WTC11 (cell line): ENCODE measurements at regions not wholly inside any gene's neighbourhood (a gene's known extent, or its start where the extent isn't known, plus 50 kb on each side); places are given as distances from the start of the nearest gene placed in this dataset.

Experiments
- ATAC-seq: fragments of 200-7000 bp; cut with Tn5 transposase; 2 replicates; pipeline ENCODE4 v1.10.0; 2021; ENCODE audit warnings: mild to moderate bottlenecking, moderate library complexity
- CTCF ChIA-PET: fragments of 300-600 bp; sonication (Branson Sonifier 250); formaldehyde crosslinking; loops from one replicate; lab custom pipeline; 2021; ENCODE audit warnings: antibody characterized with exemption; lab: Charles Lee
- POLR2A ChIA-PET: fragments of 350-600 bp; sonication (Branson Sonifier 250); formaldehyde crosslinking; loops from one replicate; lab custom pipeline; 2021; ENCODE audit warnings: antibody characterized with exemption; lab: Charles Lee
- DNase-seq: peaks from one replicate; pipeline ENCODE4 v3.0.0; 2021; ENCODE audit warnings: low spot score
- H3K27ac Mint-ChIP-seq: 2 replicates; pipeline ENCODE4 v1.8.0; 2021; ENCODE audit warnings: mixed read lengths
- H3K27me3 Mint-ChIP-seq: 2 replicates; pipeline ENCODE4 v1.8.0; 2021; ENCODE audit warnings: low read depth, mild to moderate bottlenecking, moderate library complexity, mixed read lengths
- H3K36me3 Mint-ChIP-seq: 2 replicates; pipeline ENCODE4 v1.8.0; 2021; ENCODE audit warnings: mixed read lengths
- H3K4me1 Mint-ChIP-seq: 2 replicates; pipeline ENCODE4 v1.8.0; 2022; ENCODE audit warnings: mixed read lengths
- H3K4me3 Mint-ChIP-seq: 2 replicates; pipeline ENCODE4 v1.8.0; 2021; ENCODE audit warnings: mild to moderate bottlenecking, moderate library complexity, mixed read lengths
- H3K9me3 Mint-ChIP-seq: 2 replicates; pipeline ENCODE4 v1.8.0; 2021; ENCODE audit warnings: mixed read lengths
- CBFB ChIP-seq: sonication (generic); formaldehyde crosslinking; IDR thresholded peaks from 2 replicates; pipeline ENCODE4 v1.8.1; 2022; ENCODE audit warnings: mild to moderate bottlenecking, low read depth, missing genetic modification reagents
- CTCF ChIP-seq: fragments of 200-600 bp; IDR thresholded peaks from 2 replicates; pipeline ENCODE4 v1.8.0; 2022; ENCODE audit warnings: antibody characterized with exemption
- ESRRA ChIP-seq: sonication (generic); formaldehyde crosslinking; IDR thresholded peaks from 2 replicates; pipeline ENCODE4 v1.8.1; 2022; ENCODE audit warnings: mild to moderate bottlenecking, missing genetic modification reagents, borderline replicate concordance
- FOXJ3 ChIP-seq: sonication (generic); formaldehyde crosslinking; IDR thresholded peaks from 2 replicates; pipeline ENCODE4 v1.9.0; 2021; ENCODE audit warnings: missing genetic modification reagents, mild to moderate bottlenecking, borderline replicate concordance
- FOXK1 ChIP-seq: sonication (generic); formaldehyde crosslinking; IDR thresholded peaks from 2 replicates; pipeline ENCODE4 v1.8.0; 2022; ENCODE audit warnings: mild to moderate bottlenecking, moderate library complexity, missing genetic modification reagents
- JUN ChIP-seq: sonication (generic); formaldehyde crosslinking; IDR thresholded peaks from 2 replicates; pipeline ENCODE4 v1.8.0; 2023; ENCODE audit warnings: mild to moderate bottlenecking, missing genetic modification reagents
- NFATC4 ChIP-seq: fragments of 250-450 bp; sonication (Bioruptor Pico); IDR thresholded peaks from 2 replicates; pipeline ENCODE4 v1.9.0; 2021; ENCODE audit warnings: mild to moderate bottlenecking
- NFYB ChIP-seq: sonication (generic); formaldehyde crosslinking; conservative IDR thresholded peaks from 2 replicates; pipeline ENCODE4 v1.8.0; 2022; ENCODE audit warnings: low read depth, missing genetic modification reagents
- NR3C1 ChIP-seq: sonication (generic); formaldehyde crosslinking; conservative IDR thresholded peaks from 2 replicates; pipeline ENCODE4 v1.8.1; 2023; ENCODE audit warnings: low read depth, mild to moderate bottlenecking, missing genetic modification reagents
- OVOL2 ChIP-seq: fragments of 250-450 bp; sonication (Bioruptor Pico); IDR thresholded peaks from 2 replicates; pipeline ENCODE4 v1.9.0; 2021; ENCODE audit warnings: mild to moderate bottlenecking, borderline replicate concordance
- SMAD3 ChIP-seq: sonication (generic); formaldehyde crosslinking; IDR thresholded peaks from 2 replicates; pipeline ENCODE4 v1.8.0; 2022; ENCODE audit warnings: missing genetic modification reagents, mild to moderate bottlenecking, borderline replicate concordance
- TCF7 ChIP-seq: sonication (generic); formaldehyde crosslinking; IDR thresholded peaks from 2 replicates; pipeline ENCODE4 v1.8.0; 2022; ENCODE audit warnings: mild to moderate bottlenecking, low read depth, missing genetic modification reagents, moderate library complexity
- ZNF671 ChIP-seq: fragments of 250-450 bp; sonication (Bioruptor Pico); IDR thresholded peaks from 2 replicates; pipeline ENCODE4 v1.8.0; 2021; ENCODE audit warnings: mild to moderate bottlenecking
- TF ChIP-seq, protein P1 (sequence below): sonication (generic); formaldehyde crosslinking; IDR thresholded peaks from 2 replicates; pipeline ENCODE4 v1.8.1; 2023; ENCODE audit warnings: mild to moderate bottlenecking, missing genetic modification reagents
- TF ChIP-seq, protein P2 (sequence below): sonication (generic); formaldehyde crosslinking; IDR thresholded peaks from 2 replicates; pipeline ENCODE4 v1.8.1; 2022; ENCODE audit warnings: mild to moderate bottlenecking, missing genetic modification reagents, moderate library complexity, borderline replicate concordance
- TF ChIP-seq, protein P3 (sequence below): sonication (generic); formaldehyde crosslinking; conservative IDR thresholded peaks from 2 replicates; pipeline ENCODE4 v1.8.1; 2022; ENCODE audit warnings: mild to moderate bottlenecking, missing genetic modification reagents

DNA sequence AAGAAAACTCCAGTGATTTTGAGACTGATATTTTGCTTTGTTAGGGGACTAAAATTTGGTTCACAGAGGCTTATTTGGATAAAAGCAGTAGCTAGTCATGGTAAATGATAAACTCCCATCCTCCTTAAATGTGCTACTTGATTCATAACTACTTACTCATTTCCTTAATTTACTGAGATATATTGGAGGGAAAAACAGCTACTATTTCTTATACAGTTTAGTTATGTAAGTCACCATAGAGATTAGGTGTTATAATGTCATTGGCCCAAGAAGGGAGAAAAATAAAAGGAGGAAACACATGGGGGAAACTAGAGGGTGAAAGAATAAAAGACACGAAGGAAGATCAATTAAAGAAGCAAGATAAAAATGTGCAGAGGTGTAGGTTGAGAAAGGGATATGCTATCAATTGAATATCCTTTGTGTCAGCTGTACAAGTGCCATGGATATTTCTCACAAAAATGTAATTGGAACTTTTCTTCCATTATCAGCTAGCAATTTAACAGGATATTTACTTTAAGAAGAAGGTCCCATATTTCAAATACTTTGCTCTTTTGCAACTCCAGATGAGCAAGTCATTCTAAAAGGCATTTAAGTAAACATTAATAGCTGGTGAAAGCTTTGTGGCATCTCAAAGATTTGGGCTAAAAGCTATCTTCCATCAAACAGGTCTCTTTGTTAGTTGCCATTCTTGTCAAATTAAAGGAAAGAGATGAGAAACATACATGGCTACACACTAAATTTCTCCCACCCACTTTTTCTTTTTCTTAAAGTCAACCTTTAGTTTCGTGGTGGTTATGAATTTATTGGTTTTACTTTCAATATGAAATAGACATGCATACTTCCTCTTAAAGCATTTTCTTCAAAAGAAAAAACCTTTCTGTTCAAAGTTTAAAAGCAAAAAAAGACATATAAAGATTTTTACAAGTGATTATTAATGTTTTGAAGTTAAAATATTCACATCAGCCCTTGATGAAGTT, 439.5 kb downstream of the CCER1 start:
- H3K36me3 Mint-ChIP-seq, result peaks cover 3% of the 10 kb centered on the region; the same call in 1 of the 2 replicates
- no peak overlapping the region for H3K4me3 Mint-ChIP-seq
- CTCF ChIA-PET, result no interaction called here
- no peaks in the 10 kb centered on the region for H3K9me3 Mint-ChIP-seq
- peaks cover 41% of the 10 kb centered on the region for H3K4me1 Mint-ChIP-seq
- DNase-seq, result no peak
- no peak overlapping the region for H3K27ac Mint-ChIP-seq
- H3K27me3 Mint-ChIP-seq, result no peaks in the 10 kb centered on the region
- TF ChIP-seq FOXK1 (no peak), CBFB (CRISPR knock-in tag) (no peak), FOXJ3 (CRISPR knock-in tag) (no peak), ZNF671 (no peak)
- TF ChIP-seq, protein P1, sequence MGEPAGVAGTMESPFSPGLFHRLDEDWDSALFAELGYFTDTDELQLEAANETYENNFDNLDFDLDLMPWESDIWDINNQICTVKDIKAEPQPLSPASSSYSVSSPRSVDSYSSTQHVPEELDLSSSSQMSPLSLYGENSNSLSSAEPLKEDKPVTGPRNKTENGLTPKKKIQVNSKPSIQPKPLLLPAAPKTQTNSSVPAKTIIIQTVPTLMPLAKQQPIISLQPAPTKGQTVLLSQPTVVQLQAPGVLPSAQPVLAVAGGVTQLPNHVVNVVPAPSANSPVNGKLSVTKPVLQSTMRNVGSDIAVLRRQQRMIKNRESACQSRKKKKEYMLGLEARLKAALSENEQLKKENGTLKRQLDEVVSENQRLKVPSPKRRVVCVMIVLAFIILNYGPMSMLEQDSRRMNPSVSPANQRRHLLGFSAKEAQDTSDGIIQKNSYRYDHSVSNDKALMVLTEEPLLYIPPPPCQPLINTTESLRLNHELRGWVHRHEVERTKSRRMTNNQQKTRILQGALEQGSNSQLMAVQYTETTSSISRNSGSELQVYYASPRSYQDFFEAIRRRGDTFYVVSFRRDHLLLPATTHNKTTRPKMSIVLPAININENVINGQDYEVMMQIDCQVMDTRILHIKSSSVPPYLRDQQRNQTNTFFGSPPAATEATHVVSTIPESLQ (CRISPR knock-in tag), result no peak
- no peak for ATAC-seq
- POLR2A ChIA-PET, result interaction anchor here (0.7 kb wide), 1 partner anchor 108 kb away, joined by 4 read pairs; no protein-coding TSS in a partner anchor

DNA sequence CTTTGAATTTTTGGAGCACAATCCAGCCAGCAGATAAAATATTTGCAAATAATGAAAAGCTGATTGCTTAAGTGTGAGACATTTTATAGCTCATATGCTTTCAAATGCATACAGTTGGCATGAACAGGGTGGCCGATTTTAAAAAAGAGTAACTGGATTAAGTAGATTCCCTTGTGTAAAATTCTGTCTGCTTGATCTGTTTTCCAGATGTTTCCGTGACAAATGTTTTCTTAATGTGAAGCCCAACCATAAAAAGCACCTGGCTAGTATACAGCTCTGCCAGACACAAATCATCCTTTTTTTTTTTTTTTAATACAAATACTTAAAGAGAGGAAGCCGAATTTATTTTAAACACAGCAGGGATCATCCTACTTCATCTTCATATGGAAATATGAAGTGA, 440.7 kb downstream of the CCER1 start:
- H3K9me3 Mint-ChIP-seq, result peaks cover 9% of the 10 kb centered on the region
- no peaks in the 10 kb centered on the region for H3K27me3 Mint-ChIP-seq
- peak overlapping the region; percentile 26 for H3K27ac Mint-ChIP-seq
- no peak for ATAC-seq
- H3K36me3 Mint-ChIP-seq, result peaks cover 11% of the 10 kb centered on the region
- no peak for DNase-seq
- H3K4me1 Mint-ChIP-seq, result peaks cover 41% of the 10 kb centered on the region
- no peak overlapping the region for H3K4me3 Mint-ChIP-seq
- POLR2A ChIA-PET, result interaction anchor here (0.6 to 0.7 kb wide), 2 partner anchors 22 to 107 kb away, joined by 3 to 4 read pairs; no protein-coding TSS in a partner anchor
- CTCF ChIA-PET, result interaction anchor here (0.6 kb wide), 1 partner anchor 148 kb away, joined by 4 read pairs; no protein-coding TSS in a partner anchor
- TF ChIP-seq, protein P2, sequence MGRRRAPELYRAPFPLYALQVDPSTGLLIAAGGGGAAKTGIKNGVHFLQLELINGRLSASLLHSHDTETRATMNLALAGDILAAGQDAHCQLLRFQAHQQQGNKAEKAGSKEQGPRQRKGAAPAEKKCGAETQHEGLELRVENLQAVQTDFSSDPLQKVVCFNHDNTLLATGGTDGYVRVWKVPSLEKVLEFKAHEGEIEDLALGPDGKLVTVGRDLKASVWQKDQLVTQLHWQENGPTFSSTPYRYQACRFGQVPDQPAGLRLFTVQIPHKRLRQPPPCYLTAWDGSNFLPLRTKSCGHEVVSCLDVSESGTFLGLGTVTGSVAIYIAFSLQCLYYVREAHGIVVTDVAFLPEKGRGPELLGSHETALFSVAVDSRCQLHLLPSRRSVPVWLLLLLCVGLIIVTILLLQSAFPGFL (CRISPR knock-in tag), result no peak
- TF ChIP-seq JUN (no peak), SMAD3 (CRISPR knock-in tag) (no peak), TCF7 (CRISPR knock-in tag) (no peak), NR3C1 (CRISPR knock-in tag) (no peak), NFATC4 (CRISPR knock-in tag) (no peak), NFYB (CRISPR knock-in tag) (no peak), ESRRA (CRISPR knock-in tag) (no peak), CTCF (no peak), OVOL2 (CRISPR knock-in tag) (no peak)
- TF ChIP-seq, protein P1 (CRISPR knock-in tag), result no peak
- TF ChIP-seq, protein P3, sequence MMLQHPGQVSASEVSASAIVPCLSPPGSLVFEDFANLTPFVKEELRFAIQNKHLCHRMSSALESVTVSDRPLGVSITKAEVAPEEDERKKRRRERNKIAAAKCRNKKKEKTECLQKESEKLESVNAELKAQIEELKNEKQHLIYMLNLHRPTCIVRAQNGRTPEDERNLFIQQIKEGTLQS (CRISPR knock-in tag), result no peak
- TF ChIP-seq, all 79 proteins: peak for 0
